ENCODE measurements at regions not wholly inside any gene's neighbourhood (a gene's known extent, or its start where the extent isn't known, plus 50 kb on each side); places are given as distances from the start of the nearest gene placed in this dataset.

GRCh38 chr4:138104284-138104680, 137.9 kb downstream of the SLC7A11 start:
- ChIA-PET CTCF (interaction anchor here (0.7 to 1.5 kb wide), 3 partner anchors 14 to 806 kb away, joined by 3 to 8 read pairs (median 3); no protein-coding TSS in a partner anchor), POLR2A (ENCODE audit: low non-redundant PET) (no interaction called here)

DNA sequence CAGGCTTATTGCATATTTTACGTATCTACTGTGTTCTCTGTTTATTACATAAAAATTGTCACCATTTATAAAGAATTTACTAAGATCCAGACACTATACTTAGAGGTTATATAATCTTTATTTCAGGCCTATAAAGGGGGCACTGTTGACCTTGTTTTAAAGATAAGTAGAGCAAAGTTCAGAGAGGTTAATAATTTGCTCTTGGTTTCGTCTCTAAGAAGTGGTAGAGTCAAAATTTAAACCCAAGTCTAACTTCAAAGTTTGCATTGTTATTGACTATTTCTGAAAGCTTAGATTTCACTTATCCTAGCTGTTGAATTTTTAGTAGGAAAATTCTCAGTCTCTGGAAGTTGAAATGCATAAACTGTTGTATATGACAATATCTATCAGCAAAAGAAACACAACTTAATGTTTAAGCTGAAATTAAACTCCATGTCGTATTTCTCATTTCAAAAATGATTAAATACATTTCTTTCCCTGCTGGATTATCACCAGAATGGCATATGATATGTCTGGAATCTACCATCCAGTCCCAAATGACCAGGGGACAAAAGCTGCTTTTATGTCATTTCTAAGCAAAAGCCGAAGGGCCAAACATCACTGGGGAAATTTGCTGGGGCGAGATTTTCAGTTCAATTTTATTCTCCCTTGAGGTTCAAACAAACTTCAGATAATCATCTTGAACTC, 138.4 kb downstream of the SLC7A11 start:
- ChIA-PET POLR2A (ENCODE audit: low non-redundant PET) (no interaction called here), CTCF (interaction anchor here (0.7 to 1.5 kb wide), 2 partner anchors 13 to 806 kb away, joined by 3 to 8 read pairs; no protein-coding TSS in a partner anchor)
- no peak for TF ChIP-seq CTCF (conservative IDR thresholded peaks at IDR 0.05; ENCODE audit: low read depth)
- no peak overlapping the region for H3K27ac ChIP-seq
- no peak for DNase-seq (ENCODE audit: low spot score)

More at GRCh38 chr4:138104284-138104680, 137.9 kb downstream of the SLC7A11 start:
- no peak for DNase-seq (ENCODE audit: low spot score)
- no peak overlapping the region for H3K27ac ChIP-seq
- no peak for TF ChIP-seq CTCF (conservative IDR thresholded peaks at IDR 0.05; ENCODE audit: low read depth)

DNA sequence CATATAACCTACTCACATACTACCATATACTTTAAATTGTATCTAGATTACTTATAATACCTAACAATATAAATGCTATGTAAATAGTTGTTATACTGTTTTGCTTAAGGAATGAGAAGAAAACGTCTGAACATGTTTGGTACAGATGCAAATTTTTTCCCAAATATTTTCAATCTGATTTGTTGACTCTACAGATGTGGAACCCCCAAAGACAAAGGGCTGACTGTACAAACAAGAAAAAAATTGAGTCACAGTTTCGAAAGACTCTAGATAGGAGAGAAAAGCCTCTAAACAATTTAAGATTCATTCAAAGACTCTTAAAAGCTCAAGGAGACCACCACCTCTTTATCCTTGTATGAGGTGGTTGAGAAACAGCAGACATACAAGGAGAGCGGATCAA, 142.8 kb downstream of the SLC7A11 start:
- ChIA-PET POLR2A (ENCODE audit: low non-redundant PET) (no interaction called here), CTCF (interaction anchor here (0.6 to 1.1 kb wide), 3 partner anchors 9 to 293 kb away, joined by 3 read pairs; no protein-coding TSS in a partner anchor)
- no peak for DNase-seq (ENCODE audit: low spot score)
- no peak for TF ChIP-seq CTCF (conservative IDR thresholded peaks at IDR 0.05; ENCODE audit: low read depth)
- H3K27ac ChIP-seq, result no peak overlapping the region

DNA sequence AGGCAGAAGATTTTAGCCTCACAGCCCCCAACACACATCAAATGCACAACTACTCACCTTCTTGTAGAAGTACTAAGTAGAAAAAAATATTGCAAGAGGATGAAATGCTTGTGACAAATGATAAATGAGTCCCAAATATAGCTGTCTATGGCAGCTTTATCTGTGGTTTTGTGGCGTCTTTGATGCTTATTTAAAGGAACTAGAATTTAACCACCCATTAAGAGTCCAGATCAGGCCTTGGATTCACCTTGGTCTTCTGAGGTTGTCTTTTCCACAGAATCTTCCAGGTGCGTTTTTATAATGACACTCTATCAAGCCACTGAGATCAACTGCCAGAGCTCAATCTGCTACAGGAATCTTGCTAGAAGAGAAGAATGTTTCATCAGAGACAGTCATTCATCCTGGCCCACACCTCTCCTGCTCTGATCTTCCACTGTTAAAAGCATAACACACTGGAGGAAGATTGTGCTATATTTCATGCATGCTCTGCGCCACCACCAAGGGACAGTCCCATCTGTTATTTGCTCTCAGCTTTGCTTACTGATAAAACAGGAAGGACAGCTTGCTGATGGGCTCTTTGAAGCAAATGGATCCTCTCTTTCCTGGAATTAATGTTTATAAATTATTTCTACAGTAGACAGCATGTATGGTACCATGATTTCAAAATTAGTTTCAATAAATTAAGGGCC, 144.1 kb downstream of the SLC7A11 start:
- ChIA-PET POLR2A (ENCODE audit: low non-redundant PET) (no interaction called here), CTCF (interaction anchor here (0.9 kb wide), 1 partner anchor 13 kb away, joined by 3 read pairs; no protein-coding TSS in a partner anchor)
- no peak for DNase-seq (ENCODE audit: low spot score)
- H3K27ac ChIP-seq, result no peak overlapping the region
- no peak for TF ChIP-seq CTCF (conservative IDR thresholded peaks at IDR 0.05; ENCODE audit: low read depth)

- DNase-seq (ENCODE audit: low spot score), result no peak
- POLR2A ChIA-PET (ENCODE audit: low non-redundant PET), result no interaction called here
- no peak overlapping the region for H3K27ac ChIP-seq
- TF ChIP-seq CTCF (conservative IDR thresholded peaks at IDR 0.05; ENCODE audit: low read depth), result no peak
- CTCF ChIA-PET, result interaction anchor here (0.6 kb wide), 2 partner anchors 544 to 774 kb away, joined by 3 to 4 read pairs; no protein-coding TSS in a partner anchor
Measured at GRCh38 chr4:138096384-138097062, 145.6 kb downstream of the SLC7A11 start.

DNA sequence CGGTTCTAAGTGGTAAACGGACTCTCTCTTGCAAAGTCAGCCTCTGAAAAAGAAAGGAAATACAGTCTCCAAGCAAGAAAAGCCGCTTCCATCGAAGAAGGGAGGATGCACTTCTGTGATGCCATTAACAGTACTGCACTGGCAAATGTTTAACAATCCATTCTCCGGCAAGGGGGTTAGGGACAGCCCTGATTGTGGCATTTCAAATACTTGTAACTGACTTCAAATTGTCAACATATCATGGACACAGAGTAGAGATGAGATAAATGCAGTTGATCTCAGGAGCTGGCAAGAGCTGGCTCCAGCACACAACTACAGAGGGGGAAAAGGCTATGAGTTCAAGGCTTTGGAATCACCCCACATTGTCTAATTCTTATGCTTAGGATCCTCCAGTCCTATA, 146.8 kb downstream of the SLC7A11 start:
- H3K27ac ChIP-seq, result no peak overlapping the region
- no peak for DNase-seq (ENCODE audit: low spot score)
- TF ChIP-seq CTCF (conservative IDR thresholded peaks at IDR 0.05; ENCODE audit: low read depth), result no peak
- ChIA-PET POLR2A (ENCODE audit: low non-redundant PET) (no interaction called here), CTCF (interaction anchor here (0.5 kb wide), 1 partner anchor 877 kb away, joined by 4 read pairs; no protein-coding TSS in a partner anchor)
